ENCODE measurements at regions not wholly inside any gene's neighbourhood (a gene's known extent, or its start where the extent isn't known, plus 50 kb on each side); places are given as distances from the start of the nearest gene placed in this dataset.
"Not testable (repeated sequence)": the region's sequence is repeated elsewhere in the genome, so short reads cannot be mapped to it uniquely, and the experiment has no call there.

GRCh38 chr6:84329516-84329915, 102.1 kb upstream of the CEP162 start:
- no peaks in the 10 kb centered on the region for H3K9me3 ChIP-seq
- DNase-seq: no peak
- H3K27me3 ChIP-seq: no peaks in the 10 kb centered on the region
- H3K27ac ChIP-seq: no peak overlapping the region
- no peak for TF ChIP-seq POLR2A (IDR thresholded peaks at IDR 0.05)
- no peak overlapping the region for H3K4me3 ChIP-seq
- no peaks in the 10 kb centered on the region for H3K4me1 ChIP-seq
- H3K36me3 ChIP-seq: no peaks in the 10 kb centered on the region

GRCh38 chr6:84329077-84329476, 101.6 kb upstream of the CEP162 start:
- Histone ChIP-seq H3K9me3 (no peaks in the 10 kb centered on the region), H3K4me1 (no peaks in the 10 kb centered on the region), H3K4me3 (no peak overlapping the region), H3K27ac (no peak overlapping the region), H3K36me3 (no peaks in the 10 kb centered on the region), H3K27me3 (no peaks in the 10 kb centered on the region)
- DNase-seq: no peak
- no peak for TF ChIP-seq POLR2A (IDR thresholded peaks at IDR 0.05)
- TF ChIP-seq, protein P1, sequence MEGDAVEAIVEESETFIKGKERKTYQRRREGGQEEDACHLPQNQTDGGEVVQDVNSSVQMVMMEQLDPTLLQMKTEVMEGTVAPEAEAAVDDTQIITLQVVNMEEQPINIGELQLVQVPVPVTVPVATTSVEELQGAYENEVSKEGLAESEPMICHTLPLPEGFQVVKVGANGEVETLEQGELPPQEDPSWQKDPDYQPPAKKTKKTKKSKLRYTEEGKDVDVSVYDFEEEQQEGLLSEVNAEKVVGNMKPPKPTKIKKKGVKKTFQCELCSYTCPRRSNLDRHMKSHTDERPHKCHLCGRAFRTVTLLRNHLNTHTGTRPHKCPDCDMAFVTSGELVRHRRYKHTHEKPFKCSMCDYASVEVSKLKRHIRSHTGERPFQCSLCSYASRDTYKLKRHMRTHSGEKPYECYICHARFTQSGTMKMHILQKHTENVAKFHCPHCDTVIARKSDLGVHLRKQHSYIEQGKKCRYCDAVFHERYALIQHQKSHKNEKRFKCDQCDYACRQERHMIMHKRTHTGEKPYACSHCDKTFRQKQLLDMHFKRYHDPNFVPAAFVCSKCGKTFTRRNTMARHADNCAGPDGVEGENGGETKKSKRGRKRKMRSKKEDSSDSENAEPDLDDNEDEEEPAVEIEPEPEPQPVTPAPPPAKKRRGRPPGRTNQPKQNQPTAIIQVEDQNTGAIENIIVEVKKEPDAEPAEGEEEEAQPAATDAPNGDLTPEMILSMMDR (IDR thresholded peaks at IDR 0.05): no peak

- no peak for TF ChIP-seq POLR2A (IDR thresholded peaks at IDR 0.05)
- TF ChIP-seq, protein P1 (IDR thresholded peaks at IDR 0.05): no peak
Measured at GRCh38 chr6:84317463-84317862, 90.0 kb upstream of the CEP162 start.

GRCh38 chr6:84314377-84314898, 87.0 kb upstream of the CEP162 start:
- DNase-seq: no peak
- Histone ChIP-seq H3K4me1 (no peaks in the 10 kb centered on the region), H3K4me3 (no peak overlapping the region), H3K27me3 (no peaks in the 10 kb centered on the region), H3K27ac (no peak overlapping the region), H3K9me3 (no peaks in the 10 kb centered on the region), H3K36me3 (no peaks in the 10 kb centered on the region)
- TF ChIP-seq, protein P1 (IDR thresholded peaks at IDR 0.05): no peak
- no peak for TF ChIP-seq POLR2A (IDR thresholded peaks at IDR 0.05)

More at GRCh38 chr6:84317463-84317862, 90.0 kb upstream of the CEP162 start:
- no peaks in the 10 kb centered on the region for H3K9me3 ChIP-seq
- no peaks in the 10 kb centered on the region for H3K36me3 ChIP-seq
- no peak overlapping the region for H3K4me3 ChIP-seq
- no peak for DNase-seq
- no peaks in the 10 kb centered on the region for H3K4me1 ChIP-seq
- H3K27me3 ChIP-seq: no peaks in the 10 kb centered on the region
- H3K27ac ChIP-seq: no peak overlapping the region

- H3K36me3 ChIP-seq: no peaks in the 10 kb centered on the region
- TF ChIP-seq, protein P1 (IDR thresholded peaks at IDR 0.05): no peak
- TF ChIP-seq POLR2A (IDR thresholded peaks at IDR 0.05): no peak
- no peaks in the 10 kb centered on the region for H3K27me3 ChIP-seq
- no peak overlapping the region for H3K4me3 ChIP-seq
- no peaks in the 10 kb centered on the region for H3K9me3 ChIP-seq
- H3K27ac ChIP-seq: no peak overlapping the region
- no peaks in the 10 kb centered on the region for H3K4me1 ChIP-seq
- DNase-seq: no peak
Measured at GRCh38 chr6:84309336-84309735, 81.9 kb upstream of the CEP162 start.

- Histone ChIP-seq H3K27me3 (no peaks in the 10 kb centered on the region), H3K4me3 (no peak overlapping the region), H3K4me1 (no peaks in the 10 kb centered on the region), H3K27ac (no peak overlapping the region), H3K9me3 (no peaks in the 10 kb centered on the region), H3K36me3 (no peaks in the 10 kb centered on the region)
- TF ChIP-seq, protein P1 (IDR thresholded peaks at IDR 0.05): no peak
- no peak for TF ChIP-seq POLR2A (IDR thresholded peaks at IDR 0.05)
- DNase-seq: no peak
Measured at GRCh38 chr6:84304881-84305280, 77.4 kb upstream of the CEP162 start.

- not testable (repeated sequence) for H3K27me3 ChIP-seq, H3K4me3 ChIP-seq, H3K4me1 ChIP-seq, H3K36me3 ChIP-seq, H3K27ac ChIP-seq, DNase-seq
- peaks cover 0 to 11% (median 0%) of the 10 kb centered on the region in 4 donors for H3K9me3 ChIP-seq
Measured at GRCh38 chr6:84291033-84291432, 63.6 kb upstream of the CEP162 start.
